ENCODE measurements at regions not wholly inside any gene's neighbourhood (a gene's known extent, or its start where the extent isn't known, plus 50 kb on each side); places are given as distances from the start of the nearest gene placed in this dataset.

GRCh38 chr4:130146773-130147172 lies 1050.8 kb downstream of the C4orf33 start:
- TF ChIP-seq POLR2A (IDR thresholded peaks at IDR 0.05): no peak
- TF ChIP-seq, protein P1, sequence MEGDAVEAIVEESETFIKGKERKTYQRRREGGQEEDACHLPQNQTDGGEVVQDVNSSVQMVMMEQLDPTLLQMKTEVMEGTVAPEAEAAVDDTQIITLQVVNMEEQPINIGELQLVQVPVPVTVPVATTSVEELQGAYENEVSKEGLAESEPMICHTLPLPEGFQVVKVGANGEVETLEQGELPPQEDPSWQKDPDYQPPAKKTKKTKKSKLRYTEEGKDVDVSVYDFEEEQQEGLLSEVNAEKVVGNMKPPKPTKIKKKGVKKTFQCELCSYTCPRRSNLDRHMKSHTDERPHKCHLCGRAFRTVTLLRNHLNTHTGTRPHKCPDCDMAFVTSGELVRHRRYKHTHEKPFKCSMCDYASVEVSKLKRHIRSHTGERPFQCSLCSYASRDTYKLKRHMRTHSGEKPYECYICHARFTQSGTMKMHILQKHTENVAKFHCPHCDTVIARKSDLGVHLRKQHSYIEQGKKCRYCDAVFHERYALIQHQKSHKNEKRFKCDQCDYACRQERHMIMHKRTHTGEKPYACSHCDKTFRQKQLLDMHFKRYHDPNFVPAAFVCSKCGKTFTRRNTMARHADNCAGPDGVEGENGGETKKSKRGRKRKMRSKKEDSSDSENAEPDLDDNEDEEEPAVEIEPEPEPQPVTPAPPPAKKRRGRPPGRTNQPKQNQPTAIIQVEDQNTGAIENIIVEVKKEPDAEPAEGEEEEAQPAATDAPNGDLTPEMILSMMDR (IDR thresholded peaks at IDR 0.05): no peak

Data from vagina (tissue), 2 donors.